ENCODE measurements at regions not wholly inside any gene's neighbourhood (a gene's known extent, or its start where the extent isn't known, plus 50 kb on each side); places are given as distances from the start of the nearest gene placed in this dataset.

- H3K27me3 ChIP-seq = no peaks in the 10 kb centered on the region
- H3K9me3 ChIP-seq (replicated peaks in 1 of 3) = no peaks in the 10 kb centered on the region
- no peak overlapping the region for H3K27ac ChIP-seq
- intact Hi-C loops (cut with DNase I) = no loop called here
- no peaks in the 10 kb centered on the region for H3K4me1 ChIP-seq (replicated peaks in 1 of 2)
- DNase-seq = no peak
- H3K4me3 ChIP-seq = no peak overlapping the region
- WGBS, 4 donors = 38 to 51% (median 46%) methylated on average over 4 of the region's 4 CpGs
- no peak for TF ChIP-seq POLR2A (IDR thresholded peaks at IDR 0.05)
- no peaks in the 10 kb centered on the region for H3K36me3 ChIP-seq (replicated peaks in 1 of 2)
Measured at GRCh38 chr20:57953638-57954037, 243.8 kb upstream of the PMEPA1 start.

GRCh38 chr20:57952136-57952535 lies 242.3 kb upstream of the PMEPA1 start:
- intact Hi-C loops (cut with DNase I) = no loop called here
- no peaks in the 10 kb centered on the region for H3K9me3 ChIP-seq (replicated peaks in 1 of 3)
- no peak for DNase-seq
- H3K4me3 ChIP-seq = no peak overlapping the region
- no peaks in the 10 kb centered on the region for H3K27me3 ChIP-seq
- no peaks in the 10 kb centered on the region for H3K4me1 ChIP-seq (replicated peaks in 1 of 2)
- no peaks in the 10 kb centered on the region for H3K36me3 ChIP-seq (replicated peaks in 1 of 2)
- no peak overlapping the region for H3K27ac ChIP-seq
- no peak for TF ChIP-seq CTCF (IDR thresholded peaks at IDR 0.05)
- TF ChIP-seq POLR2A (IDR thresholded peaks at IDR 0.05) = no peak
- WGBS, 4 donors = 86 to 100% (median 95%) methylated on average over 1 of the region's 1 CpG

GRCh38 chr20:57951549-57951948 lies 241.7 kb upstream of the PMEPA1 start:
- H3K4me3 ChIP-seq = no peak overlapping the region
- no peaks in the 10 kb centered on the region for H3K27me3 ChIP-seq
- 79 to 85% (median 81%) methylated on average over 3 of the region's 3 CpGs for WGBS, 4 donors
- DNase-seq = no peak
- H3K27ac ChIP-seq = no peak overlapping the region
- no peaks in the 10 kb centered on the region for H3K36me3 ChIP-seq (replicated peaks in 1 of 2)
- no peaks in the 10 kb centered on the region for H3K4me1 ChIP-seq (replicated peaks in 1 of 2)
- TF ChIP-seq POLR2A (IDR thresholded peaks at IDR 0.05) = no peak
- TF ChIP-seq CTCF (IDR thresholded peaks at IDR 0.05) = no peak
- H3K9me3 ChIP-seq (replicated peaks in 1 of 3) = no peaks in the 10 kb centered on the region
- intact Hi-C loops (cut with DNase I) = no loop called here

- intact Hi-C loops (cut with DNase I) = no loop called here
- WGBS, 4 donors = 58 to 76% (median 68%) methylated on average over 12 to 14 of the region's 14 CpGs
- H3K27me3 ChIP-seq = no peaks in the 10 kb centered on the region
- H3K9me3 ChIP-seq (replicated peaks in 1 of 3) = no peaks in the 10 kb centered on the region
- no peak for DNase-seq
- H3K4me1 ChIP-seq (replicated peaks in 1 of 2) = no peaks in the 10 kb centered on the region
- no peaks in the 10 kb centered on the region for H3K36me3 ChIP-seq (replicated peaks in 1 of 2)
- no peak overlapping the region for H3K4me3 ChIP-seq
- H3K27ac ChIP-seq = no peak overlapping the region
- TF ChIP-seq CTCF (IDR thresholded peaks at IDR 0.05) (no peak), POLR2A (IDR thresholded peaks at IDR 0.05) (no peak)
Measured at GRCh38 chr20:57950764-57951485, 241.1 kb upstream of the PMEPA1 start.
